HepG2 (cell line): ENCODE measurements at regions not wholly inside any gene's neighbourhood (a gene's known extent, or its start where the extent isn't known, plus 50 kb on each side); places are given as distances from the start of the nearest gene placed in this dataset.

Experiments
- ATAC-seq: fragments of 200-7000 bp; cut with Tn5 transposase; 3 replicates; pipeline ENCODE4 v1.9.1; 2020; ENCODE audit warnings: mild to moderate bottlenecking, moderate library complexity
- BruUV-seq: library from RNA; stranded (reverse); fragments of 400-500 nt; replicated peaks from 2 replicates; lab custom pipeline; 2021; lab: Mats Ljungman, UMichigan
- CTCF ChIA-PET: fragments of 300-600 bp; formaldehyde crosslinking; extraction: SDS; loops from one replicate; lab custom pipeline; 2021; ENCODE audit warnings: low total read pairs, inconsistent platforms, low intra/inter-chr PET ratio; lab: Yijun Ruan, JAX
- POLR2A ChIA-PET: fragments of 350-600 bp; sonication (Branson Sonifier 250); formaldehyde crosslinking; loops from one replicate; lab custom pipeline; 2020; ENCODE audit warnings: antibody characterized with exemption, inconsistent platforms; lab: Yijun Ruan, JAX
- DNase-seq: peaks from one replicate; pipeline ENCODE4 v3.0.0-alpha.2; 2015; ENCODE audit warnings: low spot score
- FAIRE-seq: peaks from 3 replicates; lab custom pipeline; 2011; peaks lifted over from hg19 to GRCh38; lab: Jason Lieb, UNC
- H2AFZ ChIP-seq: one replicate; pipeline ENCODE4 v1.6.1; 2011; ENCODE audit warnings: low read length, inconsistent platforms
- H3K27ac ChIP-seq: fragments of 300-600 bp; 3 replicates; pipeline ENCODE4 v1.8.0; 2011; ENCODE audit warnings: mixed run types, mild to moderate bottlenecking, mixed read lengths, low read length, inconsistent platforms; ENCODE audit not compliant: insufficient read depth; ENCODE audit errors: extremely low read length
- H3K27me3 ChIP-seq, 2 experiments: fragments of 200-600 bp in 1 of 2; 2 replicates in 1 of 2; 3 replicates in 1 of 2; pipeline versions ENCODE4 v1.6.0 to v1.8.0; 2011; ENCODE audit warnings: low read length in 2 of 2, mild to moderate bottlenecking in 2 of 2, moderate library complexity in 2 of 2, inconsistent platforms in 1 of 2; ENCODE audit not compliant: insufficient read depth in 2 of 2, control insufficient read depth in 1 of 2
- H3K36me3 ChIP-seq, 2 experiments: fragments of 200-600 bp in 1 of 2; replicated peaks in 1 of 2; 2 replicates in 1 of 2; 3 replicates in 1 of 2; pipeline versions ENCODE4 v1.5.1 to v1.8.0; 2011; ENCODE audit warnings: low read length in 2 of 2, inconsistent platforms in 1 of 2; ENCODE audit not compliant: insufficient read depth in 2 of 2, control insufficient read depth in 1 of 2
- H3K4me1 ChIP-seq: 2 replicates; pipeline ENCODE4 v1.5.1; 2012; ENCODE audit warnings: low read length, inconsistent platforms; ENCODE audit not compliant: insufficient read depth
- H3K4me2 ChIP-seq: 2 replicates; pipeline ENCODE4 v1.6.0; 2011; ENCODE audit warnings: low read depth, low read length, inconsistent platforms
- H3K4me3 ChIP-seq, 3 experiments: fragments of 200-600 bp in 1 of 3; sonication (generic), shearing (Covaris generic) in 1 of 3; replicated peaks in 1 of 3; 2 replicates each; pipeline ENCODE4 v1.5.1; 2011 to 2016; ENCODE audit warnings: low read length in 3 of 3, inconsistent platforms in 2 of 3, low read depth in 2 of 3, mild to moderate bottlenecking in 2 of 3, control low read depth in 1 of 3, mixed read lengths in 1 of 3; ENCODE audit not compliant: insufficient read depth in 1 of 3
- H3K79me2 ChIP-seq: one replicate; pipeline ENCODE4 v1.6.1; 2011; ENCODE audit warnings: low read length, inconsistent platforms; ENCODE audit not compliant: insufficient read depth
- H3K9ac ChIP-seq: 2 replicates; pipeline ENCODE4 v1.6.0; 2011; ENCODE audit warnings: mild to moderate bottlenecking, low read depth, low read length, inconsistent platforms; ENCODE audit not compliant: insufficient read depth
- H3K9me3 ChIP-seq: 2 replicates; pipeline ENCODE4 v1.5.1; 2012; ENCODE audit warnings: mild to moderate bottlenecking, low read length
- H4K20me1 ChIP-seq: 2 replicates; pipeline ENCODE4 v1.6.0; 2011; ENCODE audit warnings: inconsistent platforms, mild to moderate bottlenecking, low read length, moderate library complexity; ENCODE audit not compliant: insufficient read depth
- BCLAF1 ChIP-seq: fragments of 450-650 bp; IDR thresholded peaks from 2 replicates; pipeline ENCODE4 v1.6.1; 2017; ENCODE audit warnings: mild to moderate bottlenecking
- CEBPG ChIP-seq: IDR thresholded peaks from 2 replicates; pipeline ENCODE4 v1.6.1; 2016
- FOXC1 ChIP-seq: sonication (generic); formaldehyde crosslinking; IDR thresholded peaks from 2 replicates; pipeline ENCODE4 v1.8.0; 2022; ENCODE audit warnings: mild to moderate bottlenecking, missing genetic modification reagents, borderline replicate concordance
- HMG20A ChIP-seq: IDR thresholded peaks from 2 replicates; pipeline ENCODE4 v1.6.1; 2016; ENCODE audit warnings: borderline replicate concordance
- HMG20B ChIP-seq: conservative IDR thresholded peaks from 2 replicates; pipeline ENCODE4 v1.6.1; 2016; ENCODE audit warnings: missing genetic modification reagents, missing compliant biosample characterization
- HOMEZ ChIP-seq: IDR thresholded peaks from 2 replicates; pipeline ENCODE4 v1.6.1; 2016; ENCODE audit warnings: low read depth
- MATR3 ChIP-seq: sonication (generic); formaldehyde crosslinking; IDR thresholded peaks from 2 replicates; pipeline ENCODE4 v1.4.0; 2020; ENCODE audit warnings: missing genetic modification reagents
- NKX3-1 ChIP-seq: sonication (generic); formaldehyde crosslinking; IDR thresholded peaks from 2 replicates; pipeline ENCODE4 v1.5.0; 2020; ENCODE audit warnings: missing genetic modification reagents
- NONO ChIP-seq, 2 experiments: fragments of 450-650 bp in 1 of 2; sonication (generic) in 1 of 2; formaldehyde crosslinking in 1 of 2; IDR thresholded peaks in 1 of 2; conservative IDR thresholded peaks in 1 of 2; 2 replicates each; pipeline versions ENCODE4 v1.6.1 to v1.8.0; 2017 to 2022; ENCODE audit warnings: mild to moderate bottlenecking in 1 of 2, missing genetic modification reagents in 1 of 2, moderate library complexity in 1 of 2
- PBX2 ChIP-seq: IDR thresholded peaks from 2 replicates; pipeline ENCODE4 v1.6.1; 2016; ENCODE audit warnings: control low read depth
- REL ChIP-seq: sonication (generic); formaldehyde crosslinking; conservative IDR thresholded peaks from 2 replicates; pipeline ENCODE4 v1.8.0; 2022; ENCODE audit warnings: mild to moderate bottlenecking, missing genetic modification reagents, moderate library complexity
- SATB2 ChIP-seq: sonication (generic); formaldehyde crosslinking; IDR thresholded peaks from 2 replicates; pipeline ENCODE4 v1.5.0; 2020; ENCODE audit warnings: missing genetic modification reagents
- THRA ChIP-seq: sonication (generic); formaldehyde crosslinking; IDR thresholded peaks from 2 replicates; pipeline ENCODE4 v1.4.0; 2020; ENCODE audit warnings: missing genetic modification reagents, borderline replicate concordance
- ZBTB7A ChIP-seq: sonication (generic); formaldehyde crosslinking; IDR thresholded peaks from 2 replicates; pipeline ENCODE4 v1.8.0; 2022; ENCODE audit warnings: mild to moderate bottlenecking, missing genetic modification reagents
- ZMYM4 ChIP-seq: sonication (generic); formaldehyde crosslinking; IDR thresholded peaks from 2 replicates; pipeline ENCODE4 v1.8.1; 2023; ENCODE audit warnings: mild to moderate bottlenecking, missing genetic modification reagents
- ZNF274 ChIP-seq: sonication (generic); formaldehyde crosslinking; IDR thresholded peaks from 2 replicates; pipeline ENCODE4 v1.5.1; 2020; ENCODE audit warnings: mild to moderate bottlenecking, missing genetic modification reagents
- ZNF547 ChIP-seq: sonication (generic); formaldehyde crosslinking; IDR thresholded peaks from 2 replicates; pipeline ENCODE4 v1.5.1; 2020; ENCODE audit warnings: mild to moderate bottlenecking, missing genetic modification reagents
- ZNF570 ChIP-seq: sonication (generic); formaldehyde crosslinking; IDR thresholded peaks from 2 replicates; pipeline ENCODE4 v1.4.0; 2020; ENCODE audit warnings: mild to moderate bottlenecking, missing genetic modification reagents, borderline replicate concordance
- ZNF709 ChIP-seq: sonication (generic); formaldehyde crosslinking; IDR thresholded peaks from 2 replicates; pipeline ENCODE4 v1.5.0; 2020; ENCODE audit warnings: mild to moderate bottlenecking, missing genetic modification reagents
- WGBS: methylation state at CpG from one replicate; pipeline ENCODE4 v1.1.6; 2017; ENCODE audit warnings: low lambda C conversion rate; 5-methylcytosine and 5-hydroxymethylcytosine counted together
- in situ Hi-C: cut with HindIII; loops from 2 replicates; pipeline ENCODE4 v1.10.0; 2017; ENCODE audit warnings: low pct_unique_long_range_greater_than_20kb; ENCODE audit not compliant: extremely low pct_ligation_motif_present
- intact Hi-C: fragments of 100-400 bp; cut with micrococcal nuclease; formaldehyde crosslinking; loops from one replicate; pipeline ENCODE4 v1.10.0; 2022; ENCODE audit not compliant: unreplicated experiment

GRCh38 chr1:63108206-63108605, 214.2 kb upstream of the FOXD3 start:
- BruUV-seq = no TSS peak
- Histone ChIP-seq H3K27ac (no peak overlapping the region), H2AFZ (no peak overlapping the region), H3K27me3 (no peaks in the 10 kb centered on the region), H3K4me1 (no peaks in the 10 kb centered on the region)
- FAIRE-seq = no peak
- in situ Hi-C loops = no loop called here
- no peak for TF ChIP-seq FOXC1 (CRISPR knock-in tag)
- no peak for TF ChIP-seq NONO (IDR thresholded peaks at IDR 0.05)
- no peak for TF ChIP-seq NONO (CRISPR knock-in tag; conservative IDR thresholded peaks at IDR 0.05)
- TF ChIP-seq BCLAF1 = no peak
- TF ChIP-seq ZNF274 (CRISPR knock-in tag) = no peak
- no peak for TF ChIP-seq HMG20A (CRISPR knock-in tag)
- TF ChIP-seq ZNF547 (CRISPR knock-in tag) = no peak
- no peak for TF ChIP-seq ZNF709 (CRISPR knock-in tag)
- TF ChIP-seq HMG20B (CRISPR knock-in tag) = no peak
- TF ChIP-seq MATR3 = no peak
- no peak for TF ChIP-seq HOMEZ
- TF ChIP-seq THRA (CRISPR knock-in tag) = no peak
- no peak for TF ChIP-seq PBX2 (CRISPR knock-in tag)
- TF ChIP-seq REL (CRISPR knock-in tag) = no peak
- no peak for TF ChIP-seq CEBPG (CRISPR knock-in tag)
- TF ChIP-seq SATB2 (CRISPR knock-in tag) = no peak
- no peak for TF ChIP-seq NKX3-1 (CRISPR knock-in tag)
- no peak for TF ChIP-seq ZNF570
- TF ChIP-seq ZMYM4 (CRISPR knock-in tag) = no peak
- TF ChIP-seq ZBTB7A (CRISPR knock-in tag) = no peak
- TF ChIP-seq, all 625 proteins: peak for 0
- no peak for ATAC-seq
- H4K20me1 ChIP-seq = no peaks in the 10 kb centered on the region
- H3K79me2 ChIP-seq = no peaks in the 10 kb centered on the region
- no peak overlapping the region for H3K4me2 ChIP-seq
- no peak overlapping the region for H3K4me3 ChIP-seq
- ChIA-PET CTCF (no interaction called here), POLR2A (no interaction called here)
- intact Hi-C loops = no loop called here
- H3K36me3 ChIP-seq = no peaks in the 10 kb centered on the region
- 0% methylated on average over 1 of the region's 1 CpG for WGBS
- no peaks in the 10 kb centered on the region for H3K9me3 ChIP-seq
- H3K9ac ChIP-seq = no peak overlapping the region
- DNase-seq = no peak
